Eye (tissue), 1 donor: ENCODE measurements at regions not wholly inside any gene's neighbourhood (a gene's known extent, or its start where the extent isn't known, plus 50 kb on each side); places are given as distances from the start of the nearest gene placed in this dataset.

Experiments used
- DNase-seq: peaks from one replicate; pipeline ENCODE4 v3.0.0-alpha.2; 2015

DNA sequence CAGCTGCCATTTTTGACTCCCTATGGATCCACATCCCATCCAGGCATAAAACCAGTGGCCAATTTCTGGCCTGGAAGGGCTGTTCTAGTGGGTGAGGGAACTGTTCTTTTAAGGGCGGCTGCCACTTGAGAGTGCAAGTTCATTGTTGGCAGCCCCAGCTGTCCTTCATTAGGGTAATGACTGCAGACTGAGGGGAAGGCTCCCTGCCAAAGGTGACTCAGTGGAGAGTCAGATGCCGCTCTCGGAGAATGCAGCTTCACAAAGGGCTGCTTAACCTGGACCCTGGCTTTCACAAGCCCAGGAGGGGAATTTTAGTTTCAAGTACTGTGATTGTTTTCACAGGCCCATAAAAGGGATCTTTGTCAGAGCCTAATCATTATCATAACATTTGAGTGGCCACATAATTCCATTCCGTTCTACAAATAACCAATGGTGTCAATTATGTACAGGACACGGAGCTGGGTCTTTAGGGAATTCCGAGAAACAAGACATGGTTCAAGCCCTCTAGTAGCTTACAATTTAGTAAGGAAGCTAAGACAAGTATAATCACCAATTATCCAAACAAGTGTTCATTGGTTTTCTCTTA lies 235.7 kb downstream of the CDCA7 start:
- DNase-seq, result peak; percentile 39

DNA sequence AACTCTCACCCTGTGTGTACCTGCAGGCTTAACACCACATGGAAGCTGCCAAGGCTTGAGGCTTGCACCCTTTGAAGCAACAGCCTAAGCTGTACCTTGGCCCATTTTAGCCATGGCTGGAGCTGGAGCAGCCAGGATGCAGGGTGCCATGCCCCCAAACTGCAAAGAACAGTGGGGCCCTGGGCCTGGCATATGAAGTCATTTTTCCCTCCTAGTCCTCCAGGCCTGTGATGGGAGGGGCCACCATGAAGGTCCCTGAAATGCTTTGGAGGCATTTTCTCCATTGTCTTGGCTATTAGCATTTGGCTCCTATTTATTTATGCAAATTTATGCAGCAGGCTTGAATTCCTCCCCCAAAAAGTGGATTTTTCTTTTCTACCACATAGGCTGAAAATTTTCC lies 238.4 kb downstream of the CDCA7 start:
- DNase-seq, result no peak

DNA sequence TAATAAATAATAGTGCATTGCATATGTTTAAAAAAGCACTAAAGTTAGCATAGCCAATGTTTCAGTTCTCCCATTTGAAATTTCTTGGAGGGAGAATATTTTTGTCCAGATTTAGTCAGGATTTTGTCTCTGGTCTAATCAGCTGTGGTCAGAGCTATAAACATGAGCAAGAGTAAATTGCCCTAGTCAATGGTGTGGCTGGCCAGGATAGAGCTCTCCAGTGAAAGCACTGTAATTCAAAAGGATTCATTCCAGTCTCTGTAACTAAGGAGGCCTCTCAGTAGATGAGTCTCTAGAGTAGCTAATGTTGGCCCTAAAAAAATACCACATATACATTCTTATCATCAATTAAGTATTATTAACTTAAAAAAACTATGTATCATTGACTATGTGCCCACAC lies 241.6 kb downstream of the CDCA7 start:
- no peak for DNase-seq

DNA sequence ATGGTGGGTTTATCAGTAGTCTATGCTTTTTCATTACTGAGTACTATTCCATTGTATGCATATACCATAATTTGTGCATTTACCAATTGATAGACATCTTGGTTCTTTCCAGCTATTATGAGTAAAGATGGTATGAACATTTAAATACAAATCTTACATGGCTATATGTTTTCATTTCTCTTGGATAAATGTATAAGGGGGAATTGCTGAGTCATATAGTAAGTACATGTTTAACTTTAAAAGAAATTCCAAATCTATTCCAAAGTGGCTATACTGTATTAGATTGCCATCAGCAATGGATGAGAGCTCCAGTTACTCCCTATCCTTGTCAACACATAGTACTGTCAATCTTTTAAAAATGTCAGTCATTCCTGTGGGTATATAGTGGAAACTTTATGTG lies 243.9 kb downstream of the CDCA7 start:
- no peak for DNase-seq

DNA sequence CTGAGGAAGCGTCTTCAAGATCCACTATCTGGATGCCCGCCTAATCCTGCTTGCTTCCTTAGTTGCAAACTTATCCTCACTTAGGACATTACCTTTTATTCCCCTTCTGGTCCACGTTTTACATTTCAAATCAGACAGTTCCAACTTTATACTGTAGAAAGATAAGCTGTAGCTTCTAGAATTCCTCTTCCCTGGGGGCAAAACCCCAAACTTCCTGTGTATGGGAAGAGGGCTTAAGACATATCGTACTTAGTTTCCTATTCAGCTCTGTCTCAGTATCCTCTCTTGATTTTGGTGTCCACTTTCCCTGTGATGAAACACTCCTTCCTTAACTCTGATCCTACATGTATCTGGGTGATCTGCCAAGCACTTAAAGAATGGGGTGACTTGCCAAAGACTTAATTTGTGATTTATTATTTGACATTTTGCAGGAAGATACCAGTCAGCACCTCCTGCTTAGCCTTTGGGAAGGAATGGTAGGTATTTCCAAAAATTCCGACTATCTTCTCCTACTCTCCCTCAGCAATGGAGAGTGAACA lies 245.2 kb downstream of the CDCA7 start:
- no peak for DNase-seq

DNA sequence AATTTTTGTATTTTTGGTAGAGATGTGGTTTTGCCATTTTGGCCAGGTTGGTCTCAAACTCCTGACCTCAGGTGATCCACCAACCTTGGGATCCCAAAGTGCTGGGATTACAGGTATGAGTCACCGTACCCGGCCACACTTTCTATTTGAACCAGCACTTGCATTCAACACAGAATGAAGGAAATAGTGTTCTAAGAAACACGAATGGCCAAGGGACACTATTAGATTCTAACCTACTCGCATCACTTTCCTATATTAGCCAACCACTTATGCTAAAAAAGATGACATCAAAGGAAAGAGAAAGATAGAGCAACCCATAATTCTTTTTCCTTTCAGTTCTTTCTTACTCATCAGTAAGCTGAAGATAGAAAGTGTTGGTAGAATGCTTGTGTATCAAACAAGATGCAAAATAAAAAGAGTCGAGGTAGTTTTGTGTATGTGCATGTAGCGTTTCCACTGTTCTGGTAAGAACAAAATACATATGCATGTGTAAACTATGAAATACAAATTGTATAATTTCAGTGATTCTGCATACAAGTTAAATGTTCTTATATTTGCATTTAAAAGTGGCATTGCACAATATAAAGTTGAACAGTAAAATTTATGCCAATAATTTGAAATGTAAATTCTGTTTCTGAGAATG lies 247.6 kb downstream of the CDCA7 start:
- no peak for DNase-seq

DNA sequence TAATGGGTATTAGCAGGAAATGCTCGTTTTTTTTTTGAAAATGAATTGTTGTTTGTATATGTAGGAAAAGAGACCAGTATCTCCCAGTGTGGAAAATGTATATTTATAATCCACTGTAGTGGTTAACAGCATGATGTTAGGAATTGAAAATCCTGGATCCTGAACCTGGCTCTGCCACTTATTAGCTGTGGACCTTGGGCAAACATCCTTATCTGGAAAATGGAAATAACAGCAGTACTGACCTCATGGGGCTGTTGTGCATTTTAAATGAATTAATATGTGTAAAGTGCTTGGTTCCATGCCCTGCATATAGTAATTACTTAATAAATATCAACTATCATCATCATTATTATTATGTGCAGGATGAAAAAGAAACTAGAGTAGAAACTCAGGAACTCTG lies 251.3 kb downstream of the CDCA7 start:
- DNase-seq, result no peak

DNA sequence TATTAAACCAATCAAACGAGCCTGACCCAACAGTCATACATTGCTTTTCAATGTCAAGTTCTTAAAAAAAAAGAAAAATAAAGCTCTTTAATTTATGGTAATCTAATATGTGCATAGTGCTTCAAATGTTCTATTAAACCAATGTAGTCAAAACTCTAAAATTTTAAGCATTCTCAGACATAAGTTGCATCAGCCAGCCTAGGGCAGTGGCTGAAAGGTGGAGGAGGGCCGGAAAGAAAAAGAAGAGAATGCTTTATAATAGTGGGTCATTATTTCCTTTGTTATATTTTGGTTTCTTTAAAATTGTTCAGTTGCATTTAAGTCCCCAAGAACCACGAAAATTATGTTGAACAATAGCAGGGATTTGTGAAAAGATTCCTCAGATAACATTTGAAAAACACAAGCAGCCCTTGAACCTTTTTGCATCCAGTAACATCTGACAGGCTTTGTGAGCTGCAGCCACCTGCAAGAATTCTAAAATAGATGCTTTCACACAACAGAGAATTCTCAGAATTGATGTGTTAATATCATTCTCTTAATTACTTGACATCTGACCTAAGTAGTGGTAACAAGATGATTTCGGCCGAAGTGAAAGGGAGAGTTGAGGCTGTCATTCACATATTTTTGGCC lies 252.1 kb downstream of the CDCA7 start:
- no peak for DNase-seq

DNA sequence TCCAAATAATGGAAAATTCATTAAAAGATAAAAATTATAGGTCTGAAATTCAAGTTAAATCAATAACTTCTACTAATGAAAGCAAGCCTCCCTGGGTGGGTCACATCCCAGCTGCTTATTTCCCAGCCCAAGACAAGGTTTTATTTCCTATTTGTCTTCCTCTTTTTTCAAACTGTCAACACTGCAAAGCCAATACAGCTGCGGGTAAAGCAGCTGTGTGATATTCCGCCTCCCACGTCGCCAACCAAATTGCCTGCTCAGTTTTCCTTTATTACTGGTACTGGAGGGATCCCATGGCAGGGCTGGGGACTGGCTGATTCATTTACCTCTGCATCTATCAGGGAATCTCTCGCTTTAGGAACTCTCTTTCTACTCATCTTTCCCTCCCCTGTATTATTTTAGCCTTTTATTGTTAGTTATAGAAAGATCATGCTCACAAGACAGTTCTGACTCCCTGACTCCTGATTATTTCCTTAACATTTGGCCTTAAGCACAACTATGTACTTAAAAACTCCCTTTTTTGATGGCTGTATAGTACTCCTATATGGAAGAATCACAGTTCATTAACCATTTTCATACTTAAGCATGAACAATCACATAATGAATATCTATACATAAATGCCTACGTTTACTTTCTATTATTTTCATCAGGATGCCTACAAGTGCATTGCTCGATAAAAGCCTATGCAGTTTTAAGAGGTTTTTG lies 253.1 kb downstream of the CDCA7 start:
- DNase-seq, result peak; percentile 37

DNA sequence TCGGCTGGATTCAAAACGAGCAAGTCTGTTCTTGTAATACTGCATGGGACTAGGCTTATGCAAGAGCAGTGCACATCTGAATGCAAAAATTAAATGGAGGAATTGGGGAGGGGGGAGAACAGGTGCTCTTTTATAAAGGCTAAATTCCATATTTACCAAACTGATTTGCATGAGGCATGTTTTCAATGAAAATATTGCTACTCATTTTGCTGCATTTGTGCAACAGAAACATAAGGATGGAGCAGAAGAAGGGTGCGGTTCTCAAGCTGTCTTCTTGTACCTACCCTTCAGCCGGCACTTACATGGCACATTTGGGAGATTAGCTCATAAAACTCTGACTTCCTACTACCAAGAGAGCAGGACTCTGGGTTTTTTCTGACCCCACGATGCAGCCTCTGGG lies 256.4 kb downstream of the CDCA7 start:
- no peak for DNase-seq

DNA sequence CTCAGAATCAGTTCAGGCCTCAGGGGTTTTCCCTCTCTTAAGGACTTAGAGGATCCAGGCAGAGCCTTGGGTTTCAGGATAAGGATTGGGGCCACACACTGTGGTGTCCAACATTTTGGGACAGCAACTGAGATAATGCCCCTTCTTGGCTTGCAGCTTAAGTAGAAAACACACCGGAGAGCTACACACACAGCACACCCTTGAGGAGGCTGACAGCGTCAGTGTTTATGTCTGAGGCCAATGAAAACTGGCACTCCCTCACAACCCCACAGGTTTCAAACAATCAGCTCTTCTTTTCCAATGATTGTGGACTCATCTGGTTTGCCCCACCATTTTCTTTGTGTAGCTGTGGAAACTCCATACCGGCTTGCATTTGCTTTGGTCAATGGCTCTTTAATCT lies 257.7 kb downstream of the CDCA7 start:
- no peak for DNase-seq

DNA sequence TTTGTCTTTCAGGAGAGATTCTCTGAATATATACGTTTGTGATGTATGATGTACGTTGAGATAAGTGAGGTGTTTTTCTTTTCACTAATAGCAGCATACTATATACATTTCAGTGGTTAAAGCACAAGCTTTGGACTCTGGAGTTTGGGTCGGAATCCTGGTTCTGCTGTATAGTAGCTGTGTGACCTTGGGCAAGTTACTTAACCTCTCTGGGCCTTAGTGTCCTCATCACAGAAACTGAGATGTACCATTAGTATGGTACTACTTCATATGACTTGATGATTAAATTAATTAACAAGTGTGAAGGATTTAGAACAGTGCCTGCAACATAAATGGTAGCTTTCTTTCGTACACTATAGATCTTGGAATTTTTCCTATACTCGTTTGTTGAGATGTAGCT lies 258.7 kb downstream of the CDCA7 start:
- no peak for DNase-seq

DNA sequence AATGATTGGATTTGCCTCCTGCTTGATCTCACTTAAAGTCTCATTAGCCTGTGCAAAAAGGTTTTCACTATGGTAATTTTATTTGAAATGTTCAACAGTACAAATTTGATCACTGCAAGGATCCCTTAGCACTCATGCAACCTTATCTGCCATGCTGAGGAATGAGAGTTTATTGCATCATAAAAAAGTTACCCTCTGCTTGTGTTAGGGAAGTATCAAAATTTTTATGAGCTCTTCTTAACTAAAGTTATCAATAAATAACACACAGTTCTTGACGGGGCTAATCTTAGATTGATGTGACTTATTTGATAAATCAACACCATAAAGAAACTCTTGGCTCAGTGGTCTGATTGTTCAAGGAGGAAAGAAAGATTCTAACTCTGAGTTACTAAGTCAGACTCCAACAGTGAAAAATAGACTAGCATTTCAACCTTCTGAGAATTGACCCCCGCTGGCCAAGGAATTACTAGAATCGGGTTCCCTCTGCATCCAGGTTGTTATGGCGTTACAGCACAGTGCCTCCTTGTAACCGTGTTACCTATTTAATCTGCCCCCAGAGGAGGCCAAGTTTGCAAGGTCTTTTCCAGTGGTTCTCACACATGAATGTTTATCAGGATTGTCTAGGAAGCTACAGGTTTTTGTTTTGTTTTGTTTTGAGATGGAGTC lies 259.7 kb downstream of the CDCA7 start:
- no peak for DNase-seq

DNA sequence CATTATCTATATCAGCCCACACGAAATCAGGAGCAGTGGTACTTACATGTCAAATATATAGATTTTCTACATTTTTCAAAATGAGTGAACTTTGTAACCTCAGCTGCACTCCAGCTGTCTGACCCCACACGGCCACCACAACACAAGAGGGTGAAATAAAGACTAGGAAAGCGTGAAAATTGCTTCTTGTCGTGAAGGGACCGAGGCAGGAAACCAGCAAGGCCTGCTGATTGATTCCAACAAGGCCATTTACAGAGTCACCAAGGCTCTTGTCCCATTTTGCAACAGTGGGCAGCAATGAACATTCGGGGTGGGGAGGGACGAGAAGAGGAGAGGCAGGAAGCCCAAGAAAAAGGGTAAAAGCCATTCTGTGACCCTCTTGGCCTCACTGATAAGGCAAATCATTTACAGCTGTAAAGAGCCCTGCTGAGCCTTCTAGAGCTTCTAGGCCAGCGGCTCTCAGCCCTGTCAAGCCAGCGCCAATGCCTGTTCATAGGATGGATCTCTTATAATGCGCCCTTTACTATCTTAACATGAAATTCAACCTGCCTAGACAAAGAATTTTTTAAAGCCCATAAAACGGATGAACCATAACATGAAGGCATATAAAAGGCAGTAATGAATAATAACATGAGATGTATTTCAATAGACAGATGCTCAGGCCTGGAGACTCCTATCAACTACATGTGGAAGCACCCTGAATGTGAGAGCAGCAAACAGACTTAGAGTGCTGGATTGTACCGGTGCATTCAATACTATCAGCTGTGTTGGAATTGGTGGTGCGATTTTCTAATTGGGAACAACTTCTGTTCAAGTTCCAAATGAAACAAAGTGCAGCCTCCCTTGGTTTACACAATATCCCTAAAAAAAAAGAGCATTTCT lies 269.0 kb downstream of the CDCA7 start:
- DNase-seq, result peak; percentile 45

DNA sequence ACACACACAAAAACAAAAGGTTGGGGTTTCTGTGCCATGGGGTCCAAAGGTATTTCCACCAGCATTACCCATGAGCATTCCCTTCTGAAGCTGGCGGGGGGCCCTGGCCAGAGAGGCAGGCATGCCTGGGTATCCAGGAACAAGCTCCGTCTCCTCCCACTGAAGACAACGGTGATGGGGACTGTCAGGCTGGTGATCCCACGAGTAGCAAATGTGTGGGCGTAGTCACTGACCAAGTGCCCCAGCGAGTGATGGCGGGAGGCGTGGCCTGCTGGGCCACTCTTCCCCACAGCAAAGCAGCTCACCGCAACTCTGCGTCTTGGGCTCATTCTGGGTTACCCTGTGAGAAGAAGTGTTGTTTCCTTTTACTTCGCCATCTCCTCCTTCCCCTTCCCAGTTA lies 270.6 kb downstream of the CDCA7 start:
- DNase-seq, result no peak

DNA sequence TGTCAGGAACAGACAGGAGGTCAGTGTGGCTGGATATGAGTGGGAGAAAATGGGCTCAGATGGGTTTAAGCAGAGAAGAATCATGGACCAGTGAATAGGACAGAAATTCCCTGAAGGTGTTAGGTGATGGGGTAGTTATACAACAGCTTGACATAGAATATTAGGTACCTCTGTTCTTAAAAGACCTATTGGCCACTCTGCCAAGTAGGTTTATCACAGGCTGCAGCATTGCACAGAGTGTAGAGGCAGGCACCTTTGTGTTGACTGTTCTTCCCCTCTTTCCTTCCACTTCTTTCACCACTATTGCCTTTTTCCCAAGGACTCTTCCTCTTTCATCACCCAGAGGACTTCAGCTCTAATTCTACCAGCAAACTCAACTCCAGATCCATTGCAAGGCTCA lies 274.4 kb downstream of the CDCA7 start:
- no peak for DNase-seq

DNA sequence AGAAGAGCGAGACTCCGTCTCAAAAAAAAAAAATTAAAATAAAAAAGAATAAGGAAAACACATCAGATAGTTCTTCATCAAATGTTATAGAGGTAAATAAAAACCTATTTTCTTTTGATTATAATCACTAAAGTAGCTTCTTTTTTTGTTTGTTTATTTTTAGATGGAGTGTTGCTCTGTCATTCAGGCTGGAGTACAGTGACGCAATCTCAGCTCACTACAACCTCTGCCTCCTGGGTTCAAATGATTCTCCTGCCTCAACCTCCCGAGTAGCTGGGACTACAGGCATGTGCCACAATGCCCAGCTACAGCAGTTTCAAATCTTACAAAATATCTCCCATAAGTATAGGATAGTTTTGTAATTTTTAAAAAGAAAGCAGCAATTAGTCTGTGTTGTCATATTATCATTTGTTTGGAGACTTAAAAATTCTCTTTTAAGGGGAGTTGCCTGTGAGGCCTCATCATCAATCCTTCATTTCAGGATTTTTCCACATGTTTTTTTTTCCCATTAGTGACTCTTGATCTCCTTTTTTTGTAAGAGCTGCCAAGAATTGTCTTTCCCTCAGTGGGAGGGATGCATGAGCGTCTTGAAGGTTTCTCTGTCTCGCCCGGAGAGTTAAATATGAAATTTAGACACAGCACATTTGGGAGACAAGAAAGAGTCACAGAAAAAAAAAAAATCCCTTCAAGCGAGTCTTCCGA lies 275.9 kb downstream of the CDCA7 start:
- DNase-seq, result no peak

DNA sequence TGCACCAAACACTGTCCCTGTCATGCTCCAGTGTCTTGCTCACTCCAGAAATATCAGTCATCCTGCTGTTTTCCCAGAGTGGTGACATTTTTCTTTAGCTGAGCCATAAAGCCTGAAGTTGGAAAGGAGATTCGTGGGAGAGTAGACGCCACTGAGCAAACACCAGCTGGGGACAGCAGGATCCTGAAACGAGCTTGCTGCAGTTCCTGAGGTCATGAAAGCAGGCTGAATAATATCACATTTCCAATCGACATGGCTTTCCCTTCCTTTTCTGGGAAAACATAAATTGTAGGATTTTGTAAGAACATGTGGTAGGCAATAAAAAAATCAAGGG lies 276.4 kb downstream of the CDCA7 start:
- peak; percentile 54 for DNase-seq

DNA sequence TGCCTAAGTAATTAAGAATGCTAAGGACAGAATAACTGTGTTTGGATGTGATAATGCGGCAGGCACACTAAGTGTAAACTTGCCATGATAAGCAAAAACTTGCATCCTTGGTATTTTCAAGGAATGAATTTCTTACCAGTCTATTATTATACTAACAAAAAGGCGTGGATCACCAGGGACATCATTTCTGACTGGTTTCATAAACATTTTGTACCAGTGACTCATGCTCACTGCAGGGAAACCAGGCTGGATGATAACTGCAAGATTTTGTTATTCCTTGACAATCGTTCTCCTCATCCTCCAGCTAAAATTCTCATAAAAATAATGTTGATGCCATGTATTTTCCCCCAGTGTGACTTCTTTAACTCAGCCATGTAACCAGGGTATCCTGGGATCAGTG lies 289.5 kb downstream of the CDCA7 start:
- DNase-seq, result no peak

DNA sequence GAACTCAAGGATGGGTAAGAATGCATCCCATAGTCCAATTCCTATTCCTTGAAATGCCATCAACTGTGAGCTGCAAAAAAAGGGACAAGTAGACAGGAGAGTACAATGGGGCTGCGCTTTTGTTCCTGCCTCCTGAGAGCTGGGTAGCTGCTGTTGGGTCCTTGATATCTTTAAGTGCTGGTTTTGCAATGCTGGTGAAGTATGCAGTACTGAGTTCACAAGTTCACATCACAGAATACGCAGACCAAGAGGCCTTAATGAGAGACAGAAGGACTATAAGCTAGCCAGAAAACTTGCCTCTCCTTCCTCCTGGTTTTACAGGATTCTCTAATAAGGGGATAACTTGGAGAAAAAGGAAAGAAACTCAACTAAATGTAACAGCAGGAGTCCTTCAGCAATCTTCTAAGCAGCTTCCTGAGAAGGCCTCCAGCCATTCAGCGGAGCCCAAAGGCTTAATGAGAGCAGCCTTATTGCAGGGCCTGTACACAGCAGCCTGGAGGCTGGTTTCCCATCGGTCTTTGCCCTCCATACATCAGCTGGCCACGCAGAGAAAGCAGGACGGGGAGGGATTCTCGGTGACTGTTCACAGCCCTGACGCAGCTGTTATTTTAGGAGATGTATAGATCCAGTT lies 293.1 kb downstream of the CDCA7 start:
- DNase-seq, result peak; percentile 57

DNA sequence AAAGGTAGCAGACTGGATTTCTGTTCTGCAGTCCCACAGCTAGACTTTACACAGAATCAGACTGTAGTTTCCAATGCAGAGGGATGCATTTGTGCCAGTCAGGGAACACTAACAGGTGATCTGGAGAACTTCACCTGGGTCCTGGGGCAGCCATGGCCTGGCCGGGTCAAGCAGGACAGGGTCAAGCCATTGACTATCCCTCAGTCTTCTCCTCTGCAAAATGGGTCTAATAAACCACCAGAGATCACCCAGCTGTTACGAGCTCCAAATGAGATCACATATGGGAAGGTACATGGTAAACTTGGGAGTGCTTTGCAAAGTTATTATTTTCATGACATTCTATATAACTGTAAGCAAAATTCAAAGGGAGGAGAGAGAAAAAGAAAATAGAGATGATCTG lies 294.1 kb downstream of the CDCA7 start:
- DNase-seq, result no peak
